ENCODE measurements at regions not wholly inside any gene's neighbourhood (a gene's known extent, or its start where the extent isn't known, plus 50 kb on each side); places are given as distances from the start of the nearest gene placed in this dataset.
"Not testable (repeated sequence)": the region's sequence is repeated elsewhere in the genome, so short reads cannot be mapped to it uniquely, and the experiment has no call there.

- intact Hi-C loops (cut with micrococcal nuclease), result no loop called here
- ATAC-seq (no peak), DNase-seq (no peak)
- H3K4me3 Mint-ChIP-seq, result no peak overlapping the region
- peaks cover 0 to 8% (median 4%) of the 10 kb centered on the region in 11 donors for H3K9me3 Mint-ChIP-seq
- no peak overlapping the region for H3K27ac Mint-ChIP-seq
- H3K27me3 Mint-ChIP-seq, result peaks cover 0 to 8% (median 0%) of the 10 kb centered on the region in 5 donors
- ChIA-PET CTCF (no interaction called here), POLR2A (no interaction called here)
- Histone ChIP-seq H3K36me3 (ENCODE audit: control insufficient read depth in 2 of 3, insufficient read depth in 3 of 3, low read length in 3 of 3) (no peaks in the 10 kb centered on the region), H3K27ac (ENCODE audit: low read depth, low read length) (no peak overlapping the region), H3K9me3 (ENCODE audit: control insufficient read depth in 2 of 3, low read length in 3 of 3) (no peaks in the 10 kb centered on the region), H3K27me3 (ENCODE audit: control insufficient read depth in 2 of 2, insufficient read depth in 2 of 2, low read length in 2 of 2) (no peaks in the 10 kb centered on the region), H3K4me1 (ENCODE audit: control insufficient read depth in 2 of 2, insufficient read depth in 2 of 2, low read length in 2 of 2) (no peaks in the 10 kb centered on the region), H3K4me3 (ENCODE audit: low read length) (no peak overlapping the region)
- H3K36me3 Mint-ChIP-seq, result peaks cover 0 to 4% (median 0%) of the 10 kb centered on the region in 5 donors
- H3K4me1 Mint-ChIP-seq, result no peaks in the 10 kb centered on the region
Measured at GRCh38 chr4:75254745-75255144, 259.5 kb downstream of the RCHY1 start.

DNA sequence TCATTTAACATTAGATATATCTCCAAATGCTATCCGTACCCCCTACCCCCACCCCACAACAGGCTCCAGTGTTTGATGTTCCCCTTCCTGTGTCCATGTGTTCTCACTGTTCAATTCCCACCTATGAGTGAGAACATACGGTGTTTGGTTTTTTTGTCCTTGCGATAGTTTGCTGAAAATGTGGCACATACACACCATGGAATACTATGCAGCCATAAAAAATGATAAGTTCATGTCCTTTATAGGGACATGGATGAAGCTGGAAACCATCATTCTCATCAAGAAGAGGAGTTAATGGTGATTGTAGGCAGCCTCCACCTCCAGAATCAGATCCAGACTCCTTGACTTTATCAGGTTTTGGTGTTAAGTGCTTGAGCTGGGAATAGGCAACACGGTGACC, 261.1 kb downstream of the RCHY1 start:
- H3K4me3 Mint-ChIP-seq; H3K9me3 ChIP-seq (ENCODE audit: control insufficient read depth in 2 of 3, low read length in 3 of 3); H3K4me3 ChIP-seq (ENCODE audit: low read length); H3K36me3 Mint-ChIP-seq; H3K27me3 ChIP-seq (ENCODE audit: control insufficient read depth in 2 of 2, insufficient read depth in 2 of 2, low read length in 2 of 2); DNase-seq; CTCF ChIA-PET; intact Hi-C loops (cut with micrococcal nuclease); H3K36me3 ChIP-seq (ENCODE audit: control insufficient read depth in 2 of 3, insufficient read depth in 3 of 3, low read length in 3 of 3); H3K27me3 Mint-ChIP-seq; H3K4me1 Mint-ChIP-seq; H3K27ac ChIP-seq (ENCODE audit: low read depth, low read length); H3K4me1 ChIP-seq (ENCODE audit: control insufficient read depth in 2 of 2, insufficient read depth in 2 of 2, low read length in 2 of 2); ATAC-seq; H3K9me3 Mint-ChIP-seq; POLR2A ChIA-PET; H3K27ac Mint-ChIP-seq: not testable (repeated sequence)

GRCh38 chr4:75251547-75251946, 262.7 kb downstream of the RCHY1 start:
- DNase-seq (no peak), ATAC-seq (no peak)
- Histone ChIP-seq H3K27me3 (ENCODE audit: control insufficient read depth in 2 of 2, insufficient read depth in 2 of 2, low read length in 2 of 2) (no peaks in the 10 kb centered on the region), H3K9me3 (ENCODE audit: control insufficient read depth in 2 of 3, low read length in 3 of 3) (no peaks in the 10 kb centered on the region), H3K4me1 (ENCODE audit: control insufficient read depth in 2 of 2, insufficient read depth in 2 of 2, low read length in 2 of 2) (no peaks in the 10 kb centered on the region), H3K36me3 (ENCODE audit: control insufficient read depth in 2 of 3, insufficient read depth in 3 of 3, low read length in 3 of 3) (no peaks in the 10 kb centered on the region), H3K4me3 (ENCODE audit: low read length) (no peak overlapping the region), H3K27ac (ENCODE audit: low read depth, low read length) (no peak overlapping the region)
- Mint-ChIP-seq H3K27ac (no peak overlapping the region), H3K9me3 (peaks cover 0 to 8% (median 5%) of the 10 kb centered on the region in 11 donors), H3K4me1 (no peaks in the 10 kb centered on the region), H3K36me3 (peaks cover 0 to 4% (median 0%) of the 10 kb centered on the region in 5 donors), H3K4me3 (no peak overlapping the region), H3K27me3 (peaks cover 0 to 5% (median 0%) of the 10 kb centered on the region in 5 donors)
- CTCF ChIA-PET, result no interaction called here
- POLR2A ChIA-PET, result no interaction called here
- intact Hi-C loops (cut with micrococcal nuclease), result no loop called here

- H3K4me3 ChIP-seq (ENCODE audit: low read length), result no peak overlapping the region
Measured at GRCh38 chr4:75249739-75250138, 264.5 kb downstream of the RCHY1 start.

GRCh38 chr4:75248770-75249407, 265.3 kb downstream of the RCHY1 start:
- Mint-ChIP-seq H3K4me1 (no peaks in the 10 kb centered on the region), H3K27ac (no peak overlapping the region), H3K9me3 (peaks cover 0 to 12% (median 6%) of the 10 kb centered on the region in 11 donors), H3K27me3 (peaks cover 0 to 5% (median 0%) of the 10 kb centered on the region in 5 donors), H3K4me3 (no peak overlapping the region), H3K36me3 (peaks cover 0 to 4% (median 0%) of the 10 kb centered on the region in 5 donors)
- ATAC-seq (no peak), DNase-seq (no peak)
- Histone ChIP-seq H3K4me1 (ENCODE audit: control insufficient read depth in 2 of 2, insufficient read depth in 2 of 2, low read length in 2 of 2) (no peaks in the 10 kb centered on the region), H3K9me3 (ENCODE audit: control insufficient read depth in 2 of 3, low read length in 3 of 3) (no peaks in the 10 kb centered on the region), H3K4me3 (ENCODE audit: low read length) (no peak overlapping the region), H3K27me3 (ENCODE audit: control insufficient read depth in 2 of 2, insufficient read depth in 2 of 2, low read length in 2 of 2) (no peaks in the 10 kb centered on the region), H3K27ac (ENCODE audit: low read depth, low read length) (no peak overlapping the region), H3K36me3 (ENCODE audit: control insufficient read depth in 2 of 3, insufficient read depth in 3 of 3, low read length in 3 of 3) (no peaks in the 10 kb centered on the region)
- CTCF ChIA-PET, result no interaction called here
- POLR2A ChIA-PET, result no interaction called here
- intact Hi-C loops (cut with micrococcal nuclease), result no loop called here

More at GRCh38 chr4:75249739-75250138, 264.5 kb downstream of the RCHY1 start:
- intact Hi-C loops (cut with micrococcal nuclease), result no loop called here
- ATAC-seq (no peak), DNase-seq (no peak)
- no peaks in the 10 kb centered on the region for H3K4me1 ChIP-seq (ENCODE audit: control insufficient read depth in 2 of 2, insufficient read depth in 2 of 2, low read length in 2 of 2)
- Mint-ChIP-seq H3K27me3 (peaks cover 0 to 5% (median 0%) of the 10 kb centered on the region in 5 donors), H3K36me3 (peaks cover 0 to 4% (median 0%) of the 10 kb centered on the region in 5 donors), H3K9me3 (peaks cover 0 to 12% (median 6%) of the 10 kb centered on the region in 11 donors), H3K4me1 (no peaks in the 10 kb centered on the region), H3K4me3 (no peak overlapping the region), H3K27ac (no peak overlapping the region)
- CTCF ChIA-PET, result no interaction called here
- no peaks in the 10 kb centered on the region for H3K36me3 ChIP-seq (ENCODE audit: control insufficient read depth in 2 of 3, insufficient read depth in 3 of 3, low read length in 3 of 3)
- no peaks in the 10 kb centered on the region for H3K9me3 ChIP-seq (ENCODE audit: control insufficient read depth in 2 of 3, low read length in 3 of 3)
- POLR2A ChIA-PET, result no interaction called here
- no peak overlapping the region for H3K27ac ChIP-seq (ENCODE audit: low read depth, low read length)
- no peaks in the 10 kb centered on the region for H3K27me3 ChIP-seq (ENCODE audit: control insufficient read depth in 2 of 2, insufficient read depth in 2 of 2, low read length in 2 of 2)

GRCh38 chr4:75244325-75244724, 269.9 kb downstream of the RCHY1 start:
- Histone ChIP-seq H3K4me1 (ENCODE audit: control insufficient read depth in 2 of 2, insufficient read depth in 2 of 2, low read length in 2 of 2) (no peaks in the 10 kb centered on the region), H3K4me3 (ENCODE audit: low read length) (no peak overlapping the region), H3K36me3 (ENCODE audit: control insufficient read depth in 2 of 3, insufficient read depth in 3 of 3, low read length in 3 of 3) (no peaks in the 10 kb centered on the region), H3K27ac (ENCODE audit: low read depth, low read length) (no peak overlapping the region), H3K27me3 (ENCODE audit: control insufficient read depth in 2 of 2, insufficient read depth in 2 of 2, low read length in 2 of 2) (no peaks in the 10 kb centered on the region), H3K9me3 (ENCODE audit: control insufficient read depth in 2 of 3, low read length in 3 of 3) (no peaks in the 10 kb centered on the region)
- intact Hi-C loops (cut with micrococcal nuclease), result no loop called here
- POLR2A ChIA-PET, result no interaction called here
- H3K4me1 Mint-ChIP-seq, result no peaks in the 10 kb centered on the region
- no peak overlapping the region for H3K27ac Mint-ChIP-seq
- H3K9me3 Mint-ChIP-seq, result peaks cover 0 to 5% (median 2%) of the 10 kb centered on the region in 11 donors
- CTCF ChIA-PET, result no interaction called here
- no peaks in the 10 kb centered on the region for H3K36me3 Mint-ChIP-seq
- H3K27me3 Mint-ChIP-seq, result peaks cover 0 to 5% (median 0%) of the 10 kb centered on the region in 5 donors
- no peak overlapping the region for H3K4me3 Mint-ChIP-seq
- no peak for DNase-seq
- ATAC-seq, result no peak

GRCh38 chr4:75243570-75243969, 270.6 kb downstream of the RCHY1 start:
- H3K4me3 Mint-ChIP-seq, result no peak overlapping the region
- peaks cover 0 to 11% (median 3%) of the 10 kb centered on the region in 11 donors for H3K9me3 Mint-ChIP-seq
- Histone ChIP-seq H3K27me3 (ENCODE audit: control insufficient read depth in 2 of 2, insufficient read depth in 2 of 2, low read length in 2 of 2) (no peaks in the 10 kb centered on the region), H3K9me3 (ENCODE audit: control insufficient read depth in 2 of 3, low read length in 3 of 3) (no peaks in the 10 kb centered on the region), H3K36me3 (ENCODE audit: control insufficient read depth in 2 of 3, insufficient read depth in 3 of 3, low read length in 3 of 3) (no peaks in the 10 kb centered on the region), H3K4me1 (ENCODE audit: control insufficient read depth in 2 of 2, insufficient read depth in 2 of 2, low read length in 2 of 2) (no peaks in the 10 kb centered on the region), H3K27ac (ENCODE audit: low read depth, low read length) (no peak overlapping the region), H3K4me3 (ENCODE audit: low read length) (no peak overlapping the region)
- no peaks in the 10 kb centered on the region for H3K4me1 Mint-ChIP-seq
- no peak overlapping the region for H3K27ac Mint-ChIP-seq
- no peaks in the 10 kb centered on the region for H3K36me3 Mint-ChIP-seq
- peaks cover 0 to 5% (median 0%) of the 10 kb centered on the region in 5 donors for H3K27me3 Mint-ChIP-seq
- ChIA-PET POLR2A (interaction anchor here (0.7 kb wide), 1 partner anchor 87 kb away, joined by 3 read pairs; no protein-coding TSS in a partner anchor), CTCF (no interaction called here)
- ATAC-seq (no peak), DNase-seq (no peak)
- intact Hi-C loops (cut with micrococcal nuclease), result no loop called here

Measured in naive thymus-derived CD4-positive, alpha-beta T cell (primary cell).